HepG2 (cell line): ENCODE measurements at regions not wholly inside any gene's neighbourhood (a gene's known extent, or its start where the extent isn't known, plus 50 kb on each side); places are given as distances from the start of the nearest gene placed in this dataset.

Source experiments
- ATAC-seq: fragments of 200-7000 bp; cut with Tn5 transposase; 3 replicates; pipeline ENCODE4 v1.9.1; 2020; ENCODE audit warnings: mild to moderate bottlenecking, moderate library complexity
- BruUV-seq: library from RNA; stranded (reverse); fragments of 400-500 nt; replicated peaks from 2 replicates; lab custom pipeline; 2021; lab: Mats Ljungman, UMichigan
- CTCF ChIA-PET: fragments of 300-600 bp; formaldehyde crosslinking; extraction: SDS; loops from one replicate; lab custom pipeline; 2021; ENCODE audit warnings: low total read pairs, inconsistent platforms, low intra/inter-chr PET ratio; lab: Yijun Ruan, JAX
- POLR2A ChIA-PET: fragments of 350-600 bp; sonication (Branson Sonifier 250); formaldehyde crosslinking; loops from one replicate; lab custom pipeline; 2020; ENCODE audit warnings: antibody characterized with exemption, inconsistent platforms; lab: Yijun Ruan, JAX
- DNase-seq: peaks from one replicate; pipeline ENCODE4 v3.0.0-alpha.2; 2015; ENCODE audit warnings: low spot score
- FAIRE-seq: peaks from 3 replicates; lab custom pipeline; 2011; peaks lifted over from hg19 to GRCh38; lab: Jason Lieb, UNC
- H2AFZ ChIP-seq: one replicate; pipeline ENCODE4 v1.6.1; 2011; ENCODE audit warnings: low read length, inconsistent platforms
- H3K27ac ChIP-seq: fragments of 300-600 bp; 3 replicates; pipeline ENCODE4 v1.8.0; 2011; ENCODE audit warnings: mixed run types, mild to moderate bottlenecking, mixed read lengths, low read length, inconsistent platforms; ENCODE audit not compliant: insufficient read depth; ENCODE audit errors: extremely low read length
- H3K27me3 ChIP-seq, 2 experiments: fragments of 200-600 bp in 1 of 2; 2 replicates in 1 of 2; 3 replicates in 1 of 2; pipeline versions ENCODE4 v1.6.0 to v1.8.0; 2011; ENCODE audit warnings: low read length in 2 of 2, mild to moderate bottlenecking in 2 of 2, moderate library complexity in 2 of 2, inconsistent platforms in 1 of 2; ENCODE audit not compliant: insufficient read depth in 2 of 2, control insufficient read depth in 1 of 2
- H3K36me3 ChIP-seq, 2 experiments: fragments of 200-600 bp in 1 of 2; replicated peaks in 1 of 2; 2 replicates in 1 of 2; 3 replicates in 1 of 2; pipeline versions ENCODE4 v1.5.1 to v1.8.0; 2011; ENCODE audit warnings: low read length in 2 of 2, inconsistent platforms in 1 of 2; ENCODE audit not compliant: insufficient read depth in 2 of 2, control insufficient read depth in 1 of 2
- H3K4me1 ChIP-seq: 2 replicates; pipeline ENCODE4 v1.5.1; 2012; ENCODE audit warnings: low read length, inconsistent platforms; ENCODE audit not compliant: insufficient read depth
- H3K4me2 ChIP-seq: 2 replicates; pipeline ENCODE4 v1.6.0; 2011; ENCODE audit warnings: low read depth, low read length, inconsistent platforms
- H3K4me3 ChIP-seq, 3 experiments: fragments of 200-600 bp in 1 of 3; sonication (generic), shearing (Covaris generic) in 1 of 3; replicated peaks in 1 of 3; 2 replicates each; pipeline ENCODE4 v1.5.1; 2011 to 2016; ENCODE audit warnings: low read length in 3 of 3, inconsistent platforms in 2 of 3, low read depth in 2 of 3, mild to moderate bottlenecking in 2 of 3, control low read depth in 1 of 3, mixed read lengths in 1 of 3; ENCODE audit not compliant: insufficient read depth in 1 of 3
- H3K79me2 ChIP-seq: one replicate; pipeline ENCODE4 v1.6.1; 2011; ENCODE audit warnings: low read length, inconsistent platforms; ENCODE audit not compliant: insufficient read depth
- H3K9ac ChIP-seq: 2 replicates; pipeline ENCODE4 v1.6.0; 2011; ENCODE audit warnings: mild to moderate bottlenecking, low read depth, low read length, inconsistent platforms; ENCODE audit not compliant: insufficient read depth
- H3K9me3 ChIP-seq: 2 replicates; pipeline ENCODE4 v1.5.1; 2012; ENCODE audit warnings: mild to moderate bottlenecking, low read length
- H4K20me1 ChIP-seq: 2 replicates; pipeline ENCODE4 v1.6.0; 2011; ENCODE audit warnings: inconsistent platforms, mild to moderate bottlenecking, low read length, moderate library complexity; ENCODE audit not compliant: insufficient read depth
- HNF4G ChIP-seq, 2 experiments: sonication (generic) in 1 of 2; formaldehyde crosslinking in 1 of 2; IDR thresholded peaks; 2 replicates each; pipeline versions ENCODE4 v1.4.0 to v1.6.1; 2011 to 2020; ENCODE audit warnings: borderline replicate concordance in 2 of 2, low read depth in 2 of 2, mild to moderate bottlenecking in 2 of 2, low read length in 1 of 2, missing genetic modification reagents in 1 of 2, moderate library complexity in 1 of 2
- KDM5B ChIP-seq: sonication (generic); formaldehyde crosslinking; IDR thresholded peaks from 2 replicates; pipeline ENCODE4 v1.4.0; 2020; ENCODE audit warnings: missing genetic modification reagents, mild to moderate bottlenecking, borderline replicate concordance
- NCOR1 ChIP-seq: fragments of 200-600 bp; sonication (generic); IDR thresholded peaks from 2 replicates; pipeline ENCODE4 v1.7.0; 2017; ENCODE audit warnings: antibody characterized with exemption, low read length, borderline replicate concordance
- REXO4 ChIP-seq: sonication (generic); formaldehyde crosslinking; IDR thresholded peaks from 2 replicates; pipeline ENCODE4 v1.8.0; 2022; ENCODE audit warnings: missing genetic modification reagents, mild to moderate bottlenecking, borderline replicate concordance
- SMAD9 ChIP-seq: sonication (generic); formaldehyde crosslinking; IDR thresholded peaks from 2 replicates; pipeline ENCODE4 v1.5.1; 2020; ENCODE audit warnings: mild to moderate bottlenecking, missing genetic modification reagents
- ZNF652 ChIP-seq: IDR thresholded peaks from 2 replicates; pipeline ENCODE4 v1.6.1; 2016; ENCODE audit warnings: low read depth, borderline replicate concordance
- ZNF768 ChIP-seq: sonication (generic); formaldehyde crosslinking; IDR thresholded peaks from 2 replicates; pipeline ENCODE4 v1.4.0; 2020; ENCODE audit warnings: missing genetic modification reagents
- WGBS: methylation state at CpG from one replicate; pipeline ENCODE4 v1.1.6; 2017; ENCODE audit warnings: low lambda C conversion rate; 5-methylcytosine and 5-hydroxymethylcytosine counted together
- in situ Hi-C: cut with HindIII; loops from 2 replicates; pipeline ENCODE4 v1.10.0; 2017; ENCODE audit warnings: low pct_unique_long_range_greater_than_20kb; ENCODE audit not compliant: extremely low pct_ligation_motif_present
- intact Hi-C: fragments of 100-400 bp; cut with micrococcal nuclease; formaldehyde crosslinking; loops from one replicate; pipeline ENCODE4 v1.10.0; 2022; ENCODE audit not compliant: unreplicated experiment
- TF ChIP-seq, protein P1 (sequence below): sonication (generic); formaldehyde crosslinking; IDR thresholded peaks from 2 replicates; pipeline ENCODE4 v1.5.1; 2020; ENCODE audit warnings: mild to moderate bottlenecking, missing genetic modification reagents, borderline replicate concordance
- TF ChIP-seq, protein P2 (sequence below), 2 experiments: fragments of 450-650 bp in 1 of 2; sonication (generic) in 1 of 2; formaldehyde crosslinking; IDR thresholded peaks; 2 replicates each; pipeline versions ENCODE4 v1.5.0 to v1.8.0; 2020 to 2022; ENCODE audit warnings: mild to moderate bottlenecking in 1 of 2, missing genetic modification reagents in 1 of 2
- TF ChIP-seq, protein P3 (sequence below): sonication (generic); formaldehyde crosslinking; conservative IDR thresholded peaks from 2 replicates; pipeline ENCODE4 v1.4.0; 2020; ENCODE audit warnings: missing genetic modification reagents

DNA sequence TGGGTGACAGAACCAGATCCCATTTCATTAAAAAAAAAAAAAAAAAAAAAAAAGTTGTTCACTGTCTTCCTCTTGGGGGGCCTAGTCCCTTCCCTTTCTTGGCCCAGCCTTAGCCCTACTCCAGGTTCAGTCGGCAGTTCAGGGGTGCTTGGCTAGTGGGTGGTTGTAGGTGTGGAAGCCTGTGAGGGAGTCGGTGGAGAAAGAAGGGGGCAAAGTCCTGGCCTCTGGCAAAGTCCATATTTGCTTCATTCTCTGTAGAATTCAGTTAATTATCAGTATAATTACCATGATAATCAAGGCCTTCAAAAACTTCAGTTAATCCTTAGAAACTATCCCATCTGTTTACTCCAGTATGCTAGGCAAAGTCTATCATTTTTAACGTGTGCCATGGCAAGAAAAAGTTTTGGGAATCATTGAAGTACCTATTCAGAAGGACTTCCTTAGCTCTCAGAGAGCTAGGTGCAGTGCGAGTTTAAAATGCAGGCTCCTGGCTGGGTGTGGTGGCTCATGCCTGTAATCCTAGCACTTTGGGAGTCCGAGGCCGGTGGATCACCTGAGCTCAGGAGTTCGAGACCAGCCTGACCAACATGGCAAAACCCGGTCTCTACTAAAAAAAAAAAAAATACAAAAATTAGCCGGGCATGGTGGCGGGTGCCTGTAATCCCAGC lies 205.7 kb upstream of the ARG1 start:
- Histone ChIP-seq H3K27ac (no peak overlapping the region), H3K9ac (no peak overlapping the region), H3K9me3 (no peaks in the 10 kb centered on the region), H2AFZ (no peak overlapping the region), H3K36me3 (no peaks in the 10 kb centered on the region), H3K4me3 (no peak overlapping the region; a peak in 1 of 6 replicates), H3K4me2 (peak overlapping the region; percentile 15; the same call in 1 of the 2 replicates), H3K79me2 (no peaks in the 10 kb centered on the region), H3K27me3 (no peaks in the 10 kb centered on the region; a peak in 1 of 5 replicates), H3K4me1 (peaks cover 25% of the 10 kb centered on the region), H4K20me1 (no peaks in the 10 kb centered on the region)
- 25% methylated on average over 10 of the region's 10 CpGs for WGBS
- intact Hi-C loops, result no loop called here
- DNase-seq (peak; percentile 32), ATAC-seq (peak; percentile 81), FAIRE-seq (no peak)
- POLR2A ChIA-PET, result no interaction called here
- CTCF ChIA-PET, result no interaction called here
- BruUV-seq, result no TSS peak
- in situ Hi-C loops, result no loop called here
- TF ChIP-seq, protein P1, sequence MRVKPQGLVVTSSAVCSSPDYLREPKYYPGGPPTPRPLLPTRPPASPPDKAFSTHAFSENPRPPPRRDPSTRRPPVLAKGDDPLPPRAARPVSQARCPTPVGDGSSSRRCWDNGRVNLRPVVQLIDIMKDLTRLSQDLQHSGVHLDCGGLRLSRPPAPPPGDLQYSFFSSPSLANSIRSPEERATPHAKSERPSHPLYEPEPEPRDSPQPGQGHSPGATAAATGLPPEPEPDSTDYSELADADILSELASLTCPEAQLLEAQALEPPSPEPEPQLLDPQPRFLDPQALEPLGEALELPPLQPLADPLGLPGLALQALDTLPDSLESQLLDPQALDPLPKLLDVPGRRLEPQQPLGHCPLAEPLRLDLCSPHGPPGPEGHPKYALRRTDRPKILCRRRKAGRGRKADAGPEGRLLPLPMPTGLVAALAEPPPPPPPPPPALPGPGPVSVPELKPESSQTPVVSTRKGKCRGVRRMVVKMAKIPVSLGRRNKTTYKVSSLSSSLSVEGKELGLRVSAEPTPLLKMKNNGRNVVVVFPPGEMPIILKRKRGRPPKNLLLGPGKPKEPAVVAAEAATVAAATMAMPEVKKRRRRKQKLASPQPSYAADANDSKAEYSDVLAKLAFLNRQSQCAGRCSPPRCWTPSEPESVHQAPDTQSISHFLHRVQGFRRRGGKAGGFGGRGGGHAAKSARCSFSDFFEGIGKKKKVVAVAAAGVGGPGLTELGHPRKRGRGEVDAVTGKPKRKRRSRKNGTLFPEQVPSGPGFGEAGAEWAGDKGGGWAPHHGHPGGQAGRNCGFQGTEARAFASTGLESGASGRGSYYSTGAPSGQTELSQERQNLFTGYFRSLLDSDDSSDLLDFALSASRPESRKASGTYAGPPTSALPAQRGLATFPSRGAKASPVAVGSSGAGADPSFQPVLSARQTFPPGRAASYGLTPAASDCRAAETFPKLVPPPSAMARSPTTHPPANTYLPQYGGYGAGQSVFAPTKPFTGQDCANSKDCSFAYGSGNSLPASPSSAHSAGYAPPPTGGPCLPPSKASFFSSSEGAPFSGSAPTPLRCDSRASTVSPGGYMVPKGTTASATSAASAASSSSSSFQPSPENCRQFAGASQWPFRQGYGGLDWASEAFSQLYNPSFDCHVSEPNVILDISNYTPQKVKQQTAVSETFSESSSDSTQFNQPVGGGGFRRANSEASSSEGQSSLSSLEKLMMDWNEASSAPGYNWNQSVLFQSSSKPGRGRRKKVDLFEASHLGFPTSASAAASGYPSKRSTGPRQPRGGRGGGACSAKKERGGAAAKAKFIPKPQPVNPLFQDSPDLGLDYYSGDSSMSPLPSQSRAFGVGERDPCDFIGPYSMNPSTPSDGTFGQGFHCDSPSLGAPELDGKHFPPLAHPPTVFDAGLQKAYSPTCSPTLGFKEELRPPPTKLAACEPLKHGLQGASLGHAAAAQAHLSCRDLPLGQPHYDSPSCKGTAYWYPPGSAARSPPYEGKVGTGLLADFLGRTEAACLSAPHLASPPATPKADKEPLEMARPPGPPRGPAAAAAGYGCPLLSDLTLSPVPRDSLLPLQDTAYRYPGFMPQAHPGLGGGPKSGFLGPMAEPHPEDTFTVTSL, result no peak
- TF ChIP-seq NCOR1 (peak; percentile 69; the same call in 1 of the 2 replicates), SMAD9 (no peak), ZNF652 (CRISPR knock-in tag) (peak; percentile 79), KDM5B (CRISPR knock-in tag) (no peak), HNF4G (IDR thresholded peaks at IDR 0.05; ENCODE audit: borderline replicate concordance, low read depth, low read length) (peak; percentile 75; the same call in 1 of the 2 replicates), HNF4G (CRISPR knock-in tag; IDR thresholded peaks at IDR 0.05; ENCODE audit: borderline replicate concordance, low read depth) (no peak), ZNF768 (CRISPR knock-in tag) (no peak), REXO4 (CRISPR knock-in tag) (no peak)
- TF ChIP-seq, protein P2, sequence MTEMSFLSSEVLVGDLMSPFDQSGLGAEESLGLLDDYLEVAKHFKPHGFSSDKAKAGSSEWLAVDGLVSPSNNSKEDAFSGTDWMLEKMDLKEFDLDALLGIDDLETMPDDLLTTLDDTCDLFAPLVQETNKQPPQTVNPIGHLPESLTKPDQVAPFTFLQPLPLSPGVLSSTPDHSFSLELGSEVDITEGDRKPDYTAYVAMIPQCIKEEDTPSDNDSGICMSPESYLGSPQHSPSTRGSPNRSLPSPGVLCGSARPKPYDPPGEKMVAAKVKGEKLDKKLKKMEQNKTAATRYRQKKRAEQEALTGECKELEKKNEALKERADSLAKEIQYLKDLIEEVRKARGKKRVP (CRISPR knock-in tag; IDR thresholded peaks at IDR 0.05), result no peak
- TF ChIP-seq, protein P3, sequence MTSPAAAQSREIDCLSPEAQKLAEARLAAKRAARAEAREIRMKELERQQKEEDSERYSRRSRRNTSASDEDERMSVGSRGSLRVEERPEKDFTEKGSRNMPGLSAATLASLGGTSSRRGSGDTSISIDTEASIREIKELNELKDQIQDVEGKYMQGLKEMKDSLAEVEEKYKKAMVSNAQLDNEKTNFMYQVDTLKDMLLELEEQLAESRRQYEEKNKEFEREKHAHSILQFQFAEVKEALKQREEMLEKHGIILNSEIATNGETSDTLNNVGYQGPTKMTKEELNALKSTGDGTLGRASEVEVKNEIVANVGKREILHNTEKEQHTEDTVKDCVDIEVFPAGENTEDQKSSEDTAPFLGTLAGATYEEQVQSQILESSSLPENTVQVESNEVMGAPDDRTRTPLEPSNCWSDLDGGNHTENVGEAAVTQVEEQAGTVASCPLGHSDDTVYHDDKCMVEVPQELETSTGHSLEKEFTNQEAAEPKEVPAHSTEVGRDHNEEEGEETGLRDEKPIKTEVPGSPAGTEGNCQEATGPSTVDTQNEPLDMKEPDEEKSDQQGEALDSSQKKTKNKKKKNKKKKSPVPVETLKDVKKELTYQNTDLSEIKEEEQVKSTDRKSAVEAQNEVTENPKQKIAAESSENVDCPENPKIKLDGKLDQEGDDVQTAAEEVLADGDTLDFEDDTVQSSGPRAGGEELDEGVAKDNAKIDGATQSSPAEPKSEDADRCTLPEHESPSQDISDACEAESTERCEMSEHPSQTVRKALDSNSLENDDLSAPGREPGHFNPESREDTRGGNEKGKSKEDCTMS (CRISPR knock-in tag), result no peak
